K562 (cell line): ENCODE measurements at regions not wholly inside any gene's neighbourhood (a gene's known extent, or its start where the extent isn't known, plus 50 kb on each side); places are given as distances from the start of the nearest gene placed in this dataset.
A peak's percentile ranks its signal among the peaks of the same experiment; 100 is the strongest.

ENCODE experiments used
- ATAC-seq: fragments of 200-7000 bp; cut with Tn5 transposase; 3 replicates; pipeline ENCODE4 v1.9.1; 2020; ENCODE audit warnings: moderate library complexity
- BruUV-seq: library from RNA; stranded (reverse); fragments of 400-500 nt; replicated peaks from 2 replicates; lab custom pipeline; 2021; lab: Mats Ljungman, UMichigan
- CTCF ChIA-PET: fragments of 300-600 bp; formaldehyde crosslinking; extraction: SDS; loops from one replicate; lab custom pipeline; 2021; ENCODE audit warnings: low intra/inter-chr PET ratio; lab: Yijun Ruan, JAX
- POLR2A ChIA-PET: fragments of 300-600, 350-650 bp; sonication (Branson Sonifier 250); formaldehyde crosslinking; extraction: SDS; loops from one replicate; lab custom pipeline; 2021; ENCODE audit warnings: antibody characterized with exemption, inconsistent platforms; lab: Yijun Ruan, JAX
- DNase-seq, 4 experiments: peaks; one replicate each; pipeline versions ENCODE4 v3.0.0 to v3.0.0-alpha.2; 2011 to 2018; ENCODE audit warnings: low spot score in 3 of 4, mixed read lengths in 3 of 4; ENCODE audit errors: extremely low read depth in 1 of 4
- FAIRE-seq: peaks from 2 replicates; lab custom pipeline; 2011; peaks lifted over from hg19 to GRCh38; lab: Jason Lieb, UNC
- H2AFZ ChIP-seq: 2 replicates; pipeline ENCODE4 v1.6.0; 2011; ENCODE audit warnings: low read depth, low read length, control low read depth, inconsistent platforms
- H3K27ac ChIP-seq: fragments of 200-600 bp; 3 replicates; pipeline ENCODE4 v1.8.0; 2011; ENCODE audit warnings: low read depth, mild to moderate bottlenecking, control low read depth, inconsistent platforms, low read length, moderate library complexity, mixed read lengths; ENCODE audit errors: extremely low read depth
- H3K27me3 ChIP-seq, 2 experiments: fragments of 300-600 bp in 1 of 2; 2 replicates in 1 of 2; 3 replicates in 1 of 2; pipeline versions ENCODE4 v1.6.0 to v1.8.0; 2011; ENCODE audit warnings: inconsistent platforms in 2 of 2, low read length in 2 of 2, mild to moderate bottlenecking in 1 of 2, mixed read lengths in 1 of 2, moderate library complexity in 1 of 2; ENCODE audit not compliant: control insufficient read depth in 2 of 2, insufficient read depth in 2 of 2
- H3K36me3 ChIP-seq: fragments of 300-600 bp; 3 replicates; pipeline ENCODE4 v1.8.0; 2011; ENCODE audit warnings: mild to moderate bottlenecking, low read length, inconsistent platforms; ENCODE audit not compliant: control insufficient read depth, insufficient read depth
- H3K4me1 ChIP-seq, 2 experiments: fragments of 200-600 bp in 1 of 2; replicated peaks in 1 of 2; 2 replicates in 1 of 2; 3 replicates in 1 of 2; pipeline versions ENCODE4 v1.5.1 to v1.8.0; 2011; ENCODE audit warnings: inconsistent platforms in 2 of 2, low read length in 2 of 2, mild to moderate bottlenecking in 1 of 2, mixed read lengths in 1 of 2, moderate library complexity in 1 of 2; ENCODE audit not compliant: control insufficient read depth in 2 of 2, insufficient read depth in 2 of 2
- H3K4me2 ChIP-seq: 2 replicates; pipeline ENCODE4 v1.6.1; 2011; ENCODE audit warnings: low read length, control low read depth, inconsistent platforms, mixed read lengths; ENCODE audit not compliant: insufficient read depth
- H3K4me3 ChIP-seq: fragments of 200-600 bp; sonication (generic), shearing (Covaris generic); 2 replicates; pipeline ENCODE4 v1.5.1; 2016; ENCODE audit warnings: control low read depth, inconsistent platforms
- H3K79me2 ChIP-seq: fragments of 200-600 bp; 3 replicates; pipeline ENCODE4 v1.8.0; 2011; ENCODE audit warnings: low read length, inconsistent platforms; ENCODE audit not compliant: control insufficient read depth, insufficient read depth
- H3K9ac ChIP-seq, 2 experiments: 2 replicates each; pipeline versions ENCODE4 v1.6.0 to v1.6.1; 2011; ENCODE audit warnings: low read depth in 2 of 2, low read length in 2 of 2, control low read depth in 1 of 2, inconsistent platforms in 1 of 2, mild to moderate bottlenecking in 1 of 2, mixed read lengths in 1 of 2; ENCODE audit not compliant: insufficient read depth in 1 of 2
- H3K9me1 ChIP-seq: one replicate; pipeline ENCODE4 v1.6.0; 2011; ENCODE audit warnings: inconsistent platforms, mild to moderate bottlenecking, low read length, moderate library complexity; ENCODE audit not compliant: control insufficient read depth, insufficient read depth
- H3K9me3 ChIP-seq: replicated peaks from 2 replicates; pipeline ENCODE4 v1.5.1; 2011; ENCODE audit warnings: low read depth, low read length, inconsistent platforms; ENCODE audit not compliant: control insufficient read depth, insufficient read depth
- H4K20me1 ChIP-seq: replicated peaks from 2 replicates; pipeline ENCODE4 v1.6.1; 2011; ENCODE audit warnings: low read length, inconsistent platforms, mixed read lengths; ENCODE audit not compliant: control insufficient read depth, insufficient read depth
- BDP1 ChIP-seq: IDR thresholded peaks from 3 replicates; pipeline ENCODE4 v1.6.1; 2011; ENCODE audit not compliant: insufficient read length, insufficient read depth
- COPS2 ChIP-seq: fragments of 450-650 bp; conservative IDR thresholded peaks from 2 replicates; pipeline ENCODE4 v1.6.1; 2016; ENCODE audit warnings: mild to moderate bottlenecking, moderate library complexity
- GABPB2 ChIP-seq: fragments of 250-450 bp; sonication (Bioruptor Pico); conservative IDR thresholded peaks from 2 replicates; pipeline ENCODE4 v1.5.1; 2021; ENCODE audit warnings: mild to moderate bottlenecking
- GMEB1 ChIP-seq: fragments of 250-450 bp; sonication (Bioruptor Pico); IDR thresholded peaks from 2 replicates; pipeline ENCODE4 v1.4.0; 2020; ENCODE audit warnings: mild to moderate bottlenecking
- HDAC8 ChIP-seq: fragments of 450-650 bp; IDR thresholded peaks from 2 replicates; pipeline ENCODE4 v1.6.1; 2016; ENCODE audit warnings: mild to moderate bottlenecking, missing genetic modification characterization, moderate library complexity, missing compliant biosample characterization
- HINFP ChIP-seq: fragments of 450-650 bp; conservative IDR thresholded peaks from 2 replicates; pipeline ENCODE4 v1.6.1; 2016; ENCODE audit warnings: missing genetic modification characterization, low read depth, mild to moderate bottlenecking, control low read depth, missing compliant biosample characterization
- L3MBTL2 ChIP-seq: fragments of 450-650 bp; IDR thresholded peaks from 2 replicates; pipeline ENCODE4 v1.6.1; 2016; ENCODE audit warnings: mild to moderate bottlenecking, moderate library complexity
- MAX ChIP-seq: sonication (generic); formaldehyde crosslinking; IDR thresholded peaks from 2 replicates; pipeline ENCODE4 v1.9.0; 2022; ENCODE audit warnings: mild to moderate bottlenecking, missing genetic modification reagents
- MYC ChIP-seq, 2 experiments: fragments of 250-450 bp in 1 of 2; sonication (Bioruptor Pico) in 1 of 2; IDR thresholded peaks; 2 replicates each; pipeline versions ENCODE4 v1.5.1 to v1.6.1; 2012 to 2021; ENCODE audit warnings: low read depth in 2 of 2, borderline replicate concordance in 1 of 2, improper control_type of control experiment in 1 of 2, low read length in 1 of 2, mild to moderate bottlenecking in 1 of 2, moderate library complexity in 1 of 2
- SMARCA4 ChIP-seq: fragments of 450-650 bp; IDR thresholded peaks from 2 replicates; pipeline ENCODE4 v1.6.1; 2016
- SRSF1 ChIP-seq: fragments of 200-400 bp; formaldehyde crosslinking; IDR thresholded peaks from 2 replicates; pipeline ENCODE4 v1.6.1; 2017; ENCODE audit warnings: mild to moderate bottlenecking, low read depth, low read length, moderate library complexity
- TGIF2 ChIP-seq: sonication (generic); formaldehyde crosslinking; IDR thresholded peaks from 2 replicates; pipeline ENCODE4 v1.8.1; 2022; ENCODE audit warnings: mild to moderate bottlenecking, missing genetic modification reagents, moderate library complexity
- ZBTB8A ChIP-seq: fragments of 450-650 bp; IDR thresholded peaks from 2 replicates; pipeline ENCODE4 v1.6.1; 2018; ENCODE audit warnings: mild to moderate bottlenecking, moderate library complexity; ENCODE audit not compliant: partially characterized antibody
- ZNF431 ChIP-seq: sonication (generic); formaldehyde crosslinking; IDR thresholded peaks from 2 replicates; pipeline ENCODE4 v1.8.0; 2022; ENCODE audit warnings: mild to moderate bottlenecking, missing genetic modification reagents
- ZNF76 ChIP-seq: fragments of 250-450 bp; sonication (Bioruptor Pico); IDR thresholded peaks from 2 replicates; pipeline ENCODE4 v1.4.0; 2020; ENCODE audit warnings: mild to moderate bottlenecking, moderate library complexity, borderline replicate concordance
- WGBS: fragments of 100-300 bp; shearing (Covaris generic); methylation state at CpG from one replicate; pipeline ENCODE4 v1.1.6; 2016; ENCODE audit warnings: low coverage, mixed read lengths; ENCODE audit not compliant: insufficient coverage; ENCODE audit errors: missing lambda C conversion rate; 5-methylcytosine and 5-hydroxymethylcytosine counted together
- in situ Hi-C: fragments of 300-500 bp; cut with MboI; formaldehyde crosslinking; loops from 4 replicates; pipeline ENCODE4 v1.15.0; 2018; ENCODE audit warnings: inconsistent platforms, mixed read lengths
- intact Hi-C: fragments of 100-400 bp; cut with micrococcal nuclease; formaldehyde crosslinking; loops from 2 replicates; pipeline ENCODE4 v1.14.2; 2022
- TF ChIP-seq, protein P1 (sequence below), 2 experiments: IDR thresholded peaks; 2 replicates each; pipeline ENCODE4 v1.6.1; 2012; ENCODE audit warnings: improper control_type of control experiment in 2 of 2, low read depth in 2 of 2, low read length in 2 of 2, borderline replicate concordance in 1 of 2

- ATAC-seq, result no peak
- POLR2A ChIA-PET, result interaction anchor here (0.6 kb wide), 1 partner anchor 23 kb away, joined by 3 read pairs; no protein-coding TSS in a partner anchor
- Histone ChIP-seq H4K20me1 (no peaks in the 10 kb centered on the region), H3K27ac (no peak overlapping the region), H3K9ac (no peak overlapping the region), H3K9me3 (no peaks in the 10 kb centered on the region), H3K4me2 (no peak overlapping the region; the same call in 1 of the 2 replicates), H3K79me2 (no peaks in the 10 kb centered on the region), H3K36me3 (no peaks in the 10 kb centered on the region), H3K9me1 (no peaks in the 10 kb centered on the region), H3K4me1 (no peaks in the 10 kb centered on the region; a peak in 1 of 5 replicates), H3K27me3 (no peaks in the 10 kb centered on the region), H3K4me3 (no peak overlapping the region), H2AFZ (peak overlapping the region; percentile 52)
- no peak for FAIRE-seq
- 0% methylated on average over 3 of the region's 3 CpGs for WGBS
- in situ Hi-C loops, result no loop called here
- DNase-seq, result no peak
- intact Hi-C loops, result no loop called here
- TF ChIP-seq, protein P1, sequence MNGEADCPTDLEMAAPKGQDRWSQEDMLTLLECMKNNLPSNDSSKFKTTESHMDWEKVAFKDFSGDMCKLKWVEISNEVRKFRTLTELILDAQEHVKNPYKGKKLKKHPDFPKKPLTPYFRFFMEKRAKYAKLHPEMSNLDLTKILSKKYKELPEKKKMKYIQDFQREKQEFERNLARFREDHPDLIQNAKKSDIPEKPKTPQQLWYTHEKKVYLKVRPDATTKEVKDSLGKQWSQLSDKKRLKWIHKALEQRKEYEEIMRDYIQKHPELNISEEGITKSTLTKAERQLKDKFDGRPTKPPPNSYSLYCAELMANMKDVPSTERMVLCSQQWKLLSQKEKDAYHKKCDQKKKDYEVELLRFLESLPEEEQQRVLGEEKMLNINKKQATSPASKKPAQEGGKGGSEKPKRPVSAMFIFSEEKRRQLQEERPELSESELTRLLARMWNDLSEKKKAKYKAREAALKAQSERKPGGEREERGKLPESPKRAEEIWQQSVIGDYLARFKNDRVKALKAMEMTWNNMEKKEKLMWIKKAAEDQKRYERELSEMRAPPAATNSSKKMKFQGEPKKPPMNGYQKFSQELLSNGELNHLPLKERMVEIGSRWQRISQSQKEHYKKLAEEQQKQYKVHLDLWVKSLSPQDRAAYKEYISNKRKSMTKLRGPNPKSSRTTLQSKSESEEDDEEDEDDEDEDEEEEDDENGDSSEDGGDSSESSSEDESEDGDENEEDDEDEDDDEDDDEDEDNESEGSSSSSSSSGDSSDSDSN (IDR thresholded peaks at IDR 0.05; ENCODE audit: borderline replicate concordance in 1 of 2, low read depth in 2 of 2, low read length in 2 of 2), result no peak
- no peak for TF ChIP-seq GABPB2 (CRISPR knock-in tag)
- TF ChIP-seq HINFP (tag), result no peak
- TF ChIP-seq ZNF431 (CRISPR knock-in tag), result no peak
- no peak for TF ChIP-seq L3MBTL2
- TF ChIP-seq SRSF1, result no peak
- no peak for TF ChIP-seq HDAC8 (tag)
- TF ChIP-seq ZNF76, result no peak
- TF ChIP-seq GMEB1 (CRISPR knock-in tag), result no peak
- no peak for TF ChIP-seq SMARCA4
- no peak for TF ChIP-seq BDP1
- TF ChIP-seq ZBTB8A, result no peak
- no peak for TF ChIP-seq COPS2
- TF ChIP-seq TGIF2 (CRISPR knock-in tag), result no peak
- no peak for TF ChIP-seq MAX (CRISPR knock-in tag)
- no peak for TF ChIP-seq MYC (IDR thresholded peaks at IDR 0.05; ENCODE audit: low read depth, low read length)
- TF ChIP-seq MYC (CRISPR knock-in tag; IDR thresholded peaks at IDR 0.05; ENCODE audit: borderline replicate concordance, low read depth), result no peak
- CTCF ChIA-PET, result no interaction called here
- BruUV-seq, result no TSS peak
Observed at GRCh38 chr3:153410517-153410916, 248.5 kb downstream of the RAP2B start.
